GM12873 (cell line): ENCODE measurements at regions not wholly inside any gene's neighbourhood (a gene's known extent, or its start where the extent isn't known, plus 50 kb on each side); places are given as distances from the start of the nearest gene placed in this dataset.

Experiments
- TF ChIP-seq, protein P1 (sequence below): IDR thresholded peaks from 2 replicates; pipeline ENCODE4 v1.5.1; 2012; ENCODE audit warnings: low read depth, mild to moderate bottlenecking, moderate library complexity, low read length, control low read depth; ENCODE audit not compliant: insufficient read depth; ENCODE audit errors: missing control alignments

DNA sequence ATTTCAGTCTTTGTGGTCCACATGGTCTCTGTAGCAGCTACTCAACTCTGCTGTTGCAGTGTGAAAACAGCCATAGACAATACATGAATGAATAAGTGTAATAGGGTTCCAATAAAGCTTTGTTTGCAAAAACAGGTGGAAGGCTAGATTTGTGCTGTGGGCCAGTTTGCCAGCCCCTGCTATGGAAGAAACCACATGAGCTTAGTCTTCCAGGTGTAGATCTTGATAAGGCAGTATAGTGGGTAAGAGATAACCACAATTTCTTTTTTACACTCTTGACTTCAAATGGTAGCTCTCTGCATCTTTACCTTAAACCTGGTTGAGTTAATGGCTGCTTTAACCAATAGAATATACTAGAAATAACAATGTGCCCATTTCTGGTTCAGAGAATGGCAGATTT, 135.0 kb upstream of the PALS2 start:
- TF ChIP-seq, protein P1, sequence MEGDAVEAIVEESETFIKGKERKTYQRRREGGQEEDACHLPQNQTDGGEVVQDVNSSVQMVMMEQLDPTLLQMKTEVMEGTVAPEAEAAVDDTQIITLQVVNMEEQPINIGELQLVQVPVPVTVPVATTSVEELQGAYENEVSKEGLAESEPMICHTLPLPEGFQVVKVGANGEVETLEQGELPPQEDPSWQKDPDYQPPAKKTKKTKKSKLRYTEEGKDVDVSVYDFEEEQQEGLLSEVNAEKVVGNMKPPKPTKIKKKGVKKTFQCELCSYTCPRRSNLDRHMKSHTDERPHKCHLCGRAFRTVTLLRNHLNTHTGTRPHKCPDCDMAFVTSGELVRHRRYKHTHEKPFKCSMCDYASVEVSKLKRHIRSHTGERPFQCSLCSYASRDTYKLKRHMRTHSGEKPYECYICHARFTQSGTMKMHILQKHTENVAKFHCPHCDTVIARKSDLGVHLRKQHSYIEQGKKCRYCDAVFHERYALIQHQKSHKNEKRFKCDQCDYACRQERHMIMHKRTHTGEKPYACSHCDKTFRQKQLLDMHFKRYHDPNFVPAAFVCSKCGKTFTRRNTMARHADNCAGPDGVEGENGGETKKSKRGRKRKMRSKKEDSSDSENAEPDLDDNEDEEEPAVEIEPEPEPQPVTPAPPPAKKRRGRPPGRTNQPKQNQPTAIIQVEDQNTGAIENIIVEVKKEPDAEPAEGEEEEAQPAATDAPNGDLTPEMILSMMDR, result no peak

DNA sequence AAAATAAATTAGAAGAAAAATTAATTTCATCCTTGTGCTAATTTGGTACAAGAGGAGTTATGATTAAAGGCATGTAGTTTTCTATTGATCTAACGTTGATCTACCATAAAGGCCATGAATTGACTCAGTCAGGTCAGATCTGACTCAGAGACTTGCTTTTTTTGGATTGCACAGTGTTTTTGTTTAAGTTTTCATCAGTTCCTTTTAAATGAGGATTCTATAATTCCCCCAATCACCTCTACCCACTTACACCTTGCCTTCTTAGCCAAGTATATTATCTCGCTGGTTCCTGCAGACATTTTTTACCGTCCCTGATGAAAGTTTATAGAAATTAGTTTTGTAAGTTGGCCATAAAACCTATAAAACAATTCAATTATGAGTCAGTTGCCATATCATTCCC, 132.4 kb upstream of the PALS2 start:
- TF ChIP-seq, protein P1, result no peak

DNA sequence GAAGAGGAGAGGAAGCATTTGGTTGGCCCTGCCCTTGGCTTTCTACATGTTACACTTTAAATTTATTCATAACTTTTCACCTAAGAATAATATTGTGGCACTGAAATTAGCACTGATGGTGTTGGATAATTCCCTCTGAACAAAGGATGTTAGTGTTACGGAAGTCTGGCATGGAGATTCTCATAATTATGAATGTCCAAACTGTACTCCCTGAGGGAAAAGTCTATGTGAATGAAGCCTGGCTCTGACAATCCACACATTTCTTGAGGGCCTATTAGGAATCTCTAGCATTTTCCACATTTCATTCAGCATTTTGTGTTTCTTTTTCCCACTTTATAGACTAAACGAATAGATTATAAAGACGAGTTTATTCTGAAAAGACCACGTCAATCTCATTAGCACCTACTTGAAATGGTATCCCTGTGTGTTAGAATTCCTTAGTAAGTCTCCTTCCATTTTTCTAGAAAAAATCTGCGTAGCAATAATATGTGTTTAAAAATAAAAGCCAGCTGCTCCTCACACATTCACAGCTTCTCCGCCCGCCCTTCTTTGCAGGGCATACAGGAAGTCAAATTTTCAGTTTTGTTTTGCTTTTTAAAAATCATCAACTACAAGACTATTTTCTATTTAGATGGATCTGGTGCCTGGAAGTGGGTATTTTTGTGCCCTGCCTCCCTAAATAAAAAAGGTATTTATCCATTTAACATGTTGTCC, 131.8 kb upstream of the PALS2 start:
- TF ChIP-seq, protein P1, result no peak

DNA sequence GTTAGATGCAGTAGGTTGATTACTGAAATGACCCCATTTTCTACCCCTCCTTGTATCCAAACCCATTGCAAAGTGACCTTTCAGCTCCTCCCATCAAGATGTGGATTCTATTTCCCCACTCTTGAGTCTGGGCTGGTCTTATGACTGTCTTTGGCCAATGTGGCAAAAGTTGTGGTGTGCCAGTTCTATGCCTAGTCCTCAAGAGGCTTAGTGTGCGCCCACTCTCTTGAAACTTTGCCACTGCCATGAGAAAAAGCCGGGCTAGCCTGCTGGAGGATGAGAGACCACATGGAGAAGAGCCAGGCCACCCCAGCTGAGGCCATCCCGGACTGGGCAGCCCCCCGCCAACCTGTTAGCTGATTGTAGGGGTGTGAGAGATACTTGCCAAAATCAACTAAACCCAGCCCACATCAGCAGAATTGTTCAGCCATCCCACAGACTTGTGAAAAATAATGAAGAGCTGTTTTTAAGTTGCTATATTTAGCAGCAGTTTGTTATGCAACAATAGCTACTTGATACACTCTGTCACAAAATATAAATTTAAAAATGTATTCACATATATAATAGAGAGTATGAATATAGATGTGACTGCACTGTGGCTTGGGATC, 131.0 kb upstream of the PALS2 start:
- TF ChIP-seq, protein P1, result no peak

DNA sequence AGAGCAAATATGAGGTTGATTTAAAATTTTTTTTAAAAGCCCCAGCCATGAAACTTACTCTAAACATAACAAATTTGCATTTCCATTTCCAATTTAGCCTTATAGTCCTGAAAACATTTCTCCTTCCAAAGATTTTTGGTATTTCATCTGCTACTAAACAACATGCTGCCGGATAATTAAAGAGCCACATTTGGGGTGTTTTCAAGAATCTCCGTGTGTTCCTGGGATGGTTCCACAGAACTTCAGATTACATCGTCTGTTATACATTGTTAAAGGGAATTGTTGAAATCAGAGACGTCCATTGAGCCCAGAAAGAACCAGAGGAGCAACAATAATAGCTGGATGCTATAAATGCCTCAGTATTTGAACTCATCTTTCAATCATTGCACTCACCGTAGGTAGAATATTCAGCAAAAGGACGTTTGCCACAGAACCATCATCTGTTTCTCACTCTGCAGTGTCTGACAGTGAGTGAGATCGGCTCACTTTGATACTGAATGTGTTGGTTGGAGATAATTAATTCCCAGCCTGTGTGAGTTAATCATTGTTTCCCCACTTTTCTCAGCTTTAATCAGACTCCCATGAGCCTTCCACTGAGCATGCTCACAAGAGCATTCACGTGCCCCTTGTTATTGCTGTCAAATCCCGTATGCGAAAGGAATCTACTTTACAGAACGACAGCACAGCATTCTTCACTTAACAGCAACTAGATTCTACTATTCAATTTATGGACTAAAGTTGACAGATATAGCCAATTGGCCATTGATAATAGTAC, 128.4 kb upstream of the PALS2 start:
- TF ChIP-seq, protein P1, result no peak

DNA sequence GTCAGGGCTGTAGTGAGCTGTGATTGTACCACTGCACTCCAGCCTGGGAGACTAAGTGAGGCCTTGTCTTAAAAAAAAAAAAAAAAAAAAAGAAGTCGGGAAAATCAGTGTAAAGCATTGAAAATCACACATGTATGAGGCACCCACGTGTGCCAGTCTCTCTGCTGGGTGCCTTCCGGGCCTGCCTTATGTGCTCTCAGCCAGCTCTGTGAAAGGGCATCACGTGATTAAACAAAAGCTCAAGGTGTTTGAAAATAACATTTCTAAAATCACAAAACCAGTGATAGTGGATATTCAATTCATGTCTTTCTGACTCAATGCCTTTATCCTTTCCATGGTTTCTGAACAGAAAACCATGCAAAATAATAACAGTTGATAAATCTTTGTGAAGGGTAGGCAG, 125.2 kb upstream of the PALS2 start:
- TF ChIP-seq, protein P1, result no peak
